Fibroblast of lung (primary cell): ENCODE measurements at regions not wholly inside any gene's neighbourhood (a gene's known extent, or its start where the extent isn't known, plus 50 kb on each side); places are given as distances from the start of the nearest gene placed in this dataset.

Experiments
- EZH2 ChIP-seq: IDR thresholded peaks from 2 replicates; pipeline ENCODE4 v1.5.1; 2012; ENCODE audit warnings: low read length, control low read depth, mild to moderate bottlenecking; ENCODE audit errors: missing control alignments
- TF ChIP-seq, protein P1 (sequence below), 2 donors: IDR thresholded peaks in 1 of 2; conservative IDR thresholded peaks in 1 of 2; 1 replicate in 1 of 2; 2 replicates in 1 of 2; pipeline ENCODE4 v1.5.1; 2011 to 2012; ENCODE audit warnings: low read length in 2 of 2, control low read depth in 1 of 2, inconsistent platforms in 1 of 2, low read depth in 1 of 2, mild to moderate bottlenecking in 1 of 2

DNA sequence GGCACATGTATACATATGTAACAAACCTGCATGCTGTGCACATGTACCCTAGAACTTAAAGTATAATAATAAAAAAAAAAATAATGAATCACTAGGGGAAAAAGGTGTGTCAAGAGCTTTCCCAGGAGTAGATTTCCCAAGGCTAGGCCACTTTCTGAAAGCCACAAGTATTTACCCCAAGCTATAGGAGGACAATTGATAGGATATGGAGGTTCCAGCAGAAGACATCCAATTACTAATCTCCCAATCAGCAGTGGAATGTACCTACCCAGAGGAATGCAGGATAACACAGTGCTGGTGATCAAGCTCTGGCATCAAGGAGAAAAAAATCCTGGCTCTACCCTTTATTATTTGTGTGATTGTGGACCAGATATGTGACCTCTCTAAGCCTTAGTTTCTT, 562.7 kb downstream of the RFPL4B start:
- TF ChIP-seq, protein P1, sequence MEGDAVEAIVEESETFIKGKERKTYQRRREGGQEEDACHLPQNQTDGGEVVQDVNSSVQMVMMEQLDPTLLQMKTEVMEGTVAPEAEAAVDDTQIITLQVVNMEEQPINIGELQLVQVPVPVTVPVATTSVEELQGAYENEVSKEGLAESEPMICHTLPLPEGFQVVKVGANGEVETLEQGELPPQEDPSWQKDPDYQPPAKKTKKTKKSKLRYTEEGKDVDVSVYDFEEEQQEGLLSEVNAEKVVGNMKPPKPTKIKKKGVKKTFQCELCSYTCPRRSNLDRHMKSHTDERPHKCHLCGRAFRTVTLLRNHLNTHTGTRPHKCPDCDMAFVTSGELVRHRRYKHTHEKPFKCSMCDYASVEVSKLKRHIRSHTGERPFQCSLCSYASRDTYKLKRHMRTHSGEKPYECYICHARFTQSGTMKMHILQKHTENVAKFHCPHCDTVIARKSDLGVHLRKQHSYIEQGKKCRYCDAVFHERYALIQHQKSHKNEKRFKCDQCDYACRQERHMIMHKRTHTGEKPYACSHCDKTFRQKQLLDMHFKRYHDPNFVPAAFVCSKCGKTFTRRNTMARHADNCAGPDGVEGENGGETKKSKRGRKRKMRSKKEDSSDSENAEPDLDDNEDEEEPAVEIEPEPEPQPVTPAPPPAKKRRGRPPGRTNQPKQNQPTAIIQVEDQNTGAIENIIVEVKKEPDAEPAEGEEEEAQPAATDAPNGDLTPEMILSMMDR (conservative IDR thresholded peaks at IDR 0.05 in 1 of 2, IDR thresholded peaks at IDR 0.05 in 1 of 2; ENCODE audit: low read depth in 1 of 2, low read length in 2 of 2), result no peak
- no peak for TF ChIP-seq EZH2
